GM23338 (cell line): ENCODE measurements at regions not wholly inside any gene's neighbourhood (a gene's known extent, or its start where the extent isn't known, plus 50 kb on each side); places are given as distances from the start of the nearest gene placed in this dataset.

Source experiments
- ATAC-seq: fragments of 200-7000 bp; cut with Tn5 transposase; 3 replicates; pipeline ENCODE4 v1.9.1; 2020
- DNase-seq: peaks from one replicate; pipeline ENCODE4 v3.0.0-alpha.2; 2015; ENCODE audit warnings: low spot score
- H2AFZ ChIP-seq: fragments of 200-600 bp; sonication (generic); 2 replicates; pipeline ENCODE4 v1.8.0; 2016; ENCODE audit warnings: antibody characterized with exemption, mild to moderate bottlenecking, moderate library complexity
- H3F3A ChIP-seq: fragments of 200-600 bp; sonication (generic); replicated peaks from 2 replicates; pipeline ENCODE4 v1.8.0; 2017; ENCODE audit warnings: antibody characterized with exemption, mixed run types, low read depth
- H3K27ac ChIP-seq: fragments of 200-600 bp; sonication (generic); 2 replicates; pipeline ENCODE4 v1.6.1; 2016; ENCODE audit warnings: low read depth
- H3K27me3 ChIP-seq: fragments of 200-600 bp; sonication (generic); 2 replicates; pipeline ENCODE4 v1.8.0; 2016; ENCODE audit warnings: mild to moderate bottlenecking, mixed run types, moderate library complexity; ENCODE audit not compliant: insufficient read depth
- H3K36me3 ChIP-seq: fragments of 200-600 bp; sonication (generic); 2 replicates; pipeline ENCODE4 v1.8.0; 2016; ENCODE audit warnings: mild to moderate bottlenecking; ENCODE audit not compliant: insufficient read depth
- H3K4me1 ChIP-seq: fragments of 200-600 bp; sonication (generic); 2 replicates; pipeline ENCODE4 v1.8.0; 2016; ENCODE audit warnings: mild to moderate bottlenecking, moderate library complexity; ENCODE audit not compliant: insufficient read depth
- H3K4me2 ChIP-seq: fragments of 200-600 bp; sonication (generic); 2 replicates; pipeline ENCODE4 v1.7.1; 2017; ENCODE audit warnings: mixed run types
- H3K4me3 ChIP-seq: fragments of 200-600 bp; sonication (generic); 2 replicates; pipeline ENCODE4 v1.6.1; 2016; ENCODE audit warnings: mixed run types
- H3K79me2 ChIP-seq: fragments of 200-600 bp; sonication (generic); replicated peaks from 2 replicates; pipeline ENCODE4 v1.8.0; 2017; ENCODE audit warnings: mild to moderate bottlenecking; ENCODE audit not compliant: insufficient read depth
- H3K9me2 ChIP-seq: fragments of 200-600 bp; sonication (generic); 2 replicates; pipeline ENCODE4 v1.8.0; 2017; ENCODE audit not compliant: insufficient read depth
- H4K20me1 ChIP-seq: fragments of 200-600 bp; sonication (generic); replicated peaks from 2 replicates; pipeline ENCODE4 v1.8.0; 2017; ENCODE audit warnings: mild to moderate bottlenecking; ENCODE audit not compliant: insufficient read depth
- H3K27ac Mint-ChIP-seq: 2 replicates; pipeline ENCODE4 v1.8.0; 2020; ENCODE audit warnings: inconsistent platforms, mild to moderate bottlenecking, moderate library complexity, mixed read lengths
- H3K27me3 Mint-ChIP-seq: 3 replicates; pipeline ENCODE4 v1.8.0; 2022; ENCODE audit warnings: low read depth, mild to moderate bottlenecking, moderate library complexity, mixed read lengths, inconsistent platforms; ENCODE audit not compliant: insufficient read depth, poor library complexity
- H3K36me3 Mint-ChIP-seq: 3 replicates; pipeline ENCODE4 v1.8.0; 2021; ENCODE audit warnings: low read depth, mild to moderate bottlenecking, inconsistent platforms, moderate library complexity, mixed read lengths
- H3K4me1 Mint-ChIP-seq: 3 replicates; pipeline ENCODE4 v1.8.0; 2020; ENCODE audit warnings: mild to moderate bottlenecking, inconsistent platforms, mixed read lengths
- H3K4me3 Mint-ChIP-seq: 3 replicates; pipeline ENCODE4 v1.8.0; 2021; ENCODE audit warnings: moderate library complexity, mild to moderate bottlenecking, inconsistent platforms, mixed read lengths
- H3K9me3 Mint-ChIP-seq: 3 replicates; pipeline ENCODE4 v1.8.0; 2020; ENCODE audit warnings: moderate library complexity, mild to moderate bottlenecking, inconsistent platforms, mixed read lengths
- CREB1 ChIP-seq: fragments of 250-450 bp; sonication (Bioruptor Pico); IDR thresholded peaks from 2 replicates; pipeline ENCODE4 v1.5.0; 2020; ENCODE audit warnings: low read depth, mild to moderate bottlenecking, moderate library complexity
- EZH2 ChIP-seq: fragments of 200-600 bp; sonication (generic); IDR thresholded peaks from one replicate; pipeline ENCODE4 v1.8.0; 2017; ENCODE audit warnings: antibody characterized with exemption, mild to moderate bottlenecking, low read depth; ENCODE audit not compliant: unreplicated experiment
- EZH2phosphoT487 ChIP-seq: fragments of 200-600 bp; sonication (generic); IDR thresholded peaks from one replicate; pipeline ENCODE4 v1.8.1; 2018; ENCODE audit warnings: antibody characterized with exemption; ENCODE audit not compliant: unreplicated experiment
- JUNB ChIP-seq: IDR thresholded peaks from one replicate; pipeline ENCODE4 v1.6.1; 2016; ENCODE audit warnings: antibody characterized with exemption; ENCODE audit not compliant: unreplicated experiment
- NANOG ChIP-seq: IDR thresholded peaks from 2 replicates; pipeline ENCODE4 v1.6.1; 2016; ENCODE audit warnings: antibody characterized with exemption, borderline replicate concordance
- POLR2AphosphoS5 ChIP-seq: IDR thresholded peaks from 2 replicates; pipeline ENCODE4 v1.6.1; 2016; ENCODE audit warnings: antibody characterized with exemption, low read depth
- STAT1 ChIP-seq: IDR thresholded peaks from one replicate; pipeline ENCODE4 v1.6.1; 2016; ENCODE audit warnings: antibody characterized with exemption; ENCODE audit not compliant: unreplicated experiment
- ZNF114 ChIP-seq: fragments of 250-450 bp; sonication (Bioruptor Pico); IDR thresholded peaks from 2 replicates; pipeline ENCODE4 v1.5.0; 2020; ENCODE audit warnings: mild to moderate bottlenecking, moderate library complexity
- ZNF331 ChIP-seq: fragments of 250-450 bp; sonication (Bioruptor Pico); IDR thresholded peaks from 2 replicates; pipeline ENCODE4 v1.5.0; 2020; ENCODE audit warnings: low read depth, mild to moderate bottlenecking, moderate library complexity
- TF ChIP-seq, protein P1 (sequence below): IDR thresholded peaks from 2 replicates; pipeline ENCODE4 v1.6.1; 2016; ENCODE audit warnings: antibody characterized with exemption
- TF ChIP-seq, protein P2 (sequence below), 2 experiments: fragments of 200-600 bp in 1 of 2; sonication (generic) in 1 of 2; conservative IDR thresholded peaks; 2 replicates each; pipeline versions ENCODE4 v1.5.1 to v1.6.1; 2016 to 2017; ENCODE audit warnings: antibody characterized with exemption in 2 of 2, low read depth in 2 of 2, mild to moderate bottlenecking in 2 of 2, moderate library complexity in 1 of 2
- TF ChIP-seq, protein P3 (sequence below): IDR thresholded peaks from one replicate; pipeline ENCODE4 v1.6.1; 2018; ENCODE audit warnings: antibody characterized with exemption; ENCODE audit not compliant: unreplicated experiment
- TF ChIP-seq, protein P4 (sequence below): fragments of 250-450 bp; sonication (Bioruptor Pico); IDR thresholded peaks from 2 replicates; pipeline ENCODE4 v1.5.0; 2020; ENCODE audit warnings: mild to moderate bottlenecking, moderate library complexity

DNA sequence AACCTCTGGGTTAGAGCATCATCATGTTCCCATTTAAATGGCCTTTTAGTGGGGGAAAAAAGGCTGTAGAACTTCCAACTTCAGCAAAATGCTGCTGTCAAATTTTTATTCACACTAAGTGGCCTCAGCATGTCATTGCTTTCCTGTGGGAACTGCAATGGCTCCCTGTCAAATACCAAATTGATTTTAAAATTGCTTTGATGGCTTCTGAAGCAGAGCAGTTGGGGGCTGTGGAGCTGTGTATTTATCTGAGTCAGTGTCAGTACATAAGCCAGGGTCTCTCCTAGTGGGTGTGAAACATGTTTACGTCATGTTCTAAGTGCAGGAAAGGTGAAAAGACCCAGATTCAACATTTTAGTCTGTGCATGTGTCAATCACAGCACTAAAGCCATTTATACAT is 171.3 kb downstream of the CDH19 start:
- H3K4me3 ChIP-seq, result no peak overlapping the region
- no peaks in the 10 kb centered on the region for H3K9me2 ChIP-seq
- Mint-ChIP-seq H3K36me3 (no peaks in the 10 kb centered on the region), H3K4me3 (no peak overlapping the region), H3K27me3 (no peaks in the 10 kb centered on the region), H3K27ac (no peak overlapping the region), H3K4me1 (no peaks in the 10 kb centered on the region), H3K9me3 (no peaks in the 10 kb centered on the region)
- H3K79me2 ChIP-seq, result no peaks in the 10 kb centered on the region
- no peaks in the 10 kb centered on the region for H3F3A ChIP-seq
- TF ChIP-seq POLR2AphosphoS5, result no peak
- no peak for TF ChIP-seq EZH2
- TF ChIP-seq, protein P1, sequence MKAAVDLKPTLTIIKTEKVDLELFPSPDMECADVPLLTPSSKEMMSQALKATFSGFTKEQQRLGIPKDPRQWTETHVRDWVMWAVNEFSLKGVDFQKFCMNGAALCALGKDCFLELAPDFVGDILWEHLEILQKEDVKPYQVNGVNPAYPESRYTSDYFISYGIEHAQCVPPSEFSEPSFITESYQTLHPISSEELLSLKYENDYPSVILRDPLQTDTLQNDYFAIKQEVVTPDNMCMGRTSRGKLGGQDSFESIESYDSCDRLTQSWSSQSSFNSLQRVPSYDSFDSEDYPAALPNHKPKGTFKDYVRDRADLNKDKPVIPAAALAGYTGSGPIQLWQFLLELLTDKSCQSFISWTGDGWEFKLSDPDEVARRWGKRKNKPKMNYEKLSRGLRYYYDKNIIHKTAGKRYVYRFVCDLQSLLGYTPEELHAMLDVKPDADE, result no peak
- TF ChIP-seq JUNB, result no peak
- no peak for TF ChIP-seq CREB1
- TF ChIP-seq, protein P2, sequence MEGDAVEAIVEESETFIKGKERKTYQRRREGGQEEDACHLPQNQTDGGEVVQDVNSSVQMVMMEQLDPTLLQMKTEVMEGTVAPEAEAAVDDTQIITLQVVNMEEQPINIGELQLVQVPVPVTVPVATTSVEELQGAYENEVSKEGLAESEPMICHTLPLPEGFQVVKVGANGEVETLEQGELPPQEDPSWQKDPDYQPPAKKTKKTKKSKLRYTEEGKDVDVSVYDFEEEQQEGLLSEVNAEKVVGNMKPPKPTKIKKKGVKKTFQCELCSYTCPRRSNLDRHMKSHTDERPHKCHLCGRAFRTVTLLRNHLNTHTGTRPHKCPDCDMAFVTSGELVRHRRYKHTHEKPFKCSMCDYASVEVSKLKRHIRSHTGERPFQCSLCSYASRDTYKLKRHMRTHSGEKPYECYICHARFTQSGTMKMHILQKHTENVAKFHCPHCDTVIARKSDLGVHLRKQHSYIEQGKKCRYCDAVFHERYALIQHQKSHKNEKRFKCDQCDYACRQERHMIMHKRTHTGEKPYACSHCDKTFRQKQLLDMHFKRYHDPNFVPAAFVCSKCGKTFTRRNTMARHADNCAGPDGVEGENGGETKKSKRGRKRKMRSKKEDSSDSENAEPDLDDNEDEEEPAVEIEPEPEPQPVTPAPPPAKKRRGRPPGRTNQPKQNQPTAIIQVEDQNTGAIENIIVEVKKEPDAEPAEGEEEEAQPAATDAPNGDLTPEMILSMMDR (conservative IDR thresholded peaks at IDR 0.05; ENCODE audit: low read depth in 2 of 2), result no peak
- no peak for TF ChIP-seq EZH2phosphoT487
- TF ChIP-seq NANOG, result no peak
- no peak for TF ChIP-seq ZNF331
- TF ChIP-seq, protein P3, sequence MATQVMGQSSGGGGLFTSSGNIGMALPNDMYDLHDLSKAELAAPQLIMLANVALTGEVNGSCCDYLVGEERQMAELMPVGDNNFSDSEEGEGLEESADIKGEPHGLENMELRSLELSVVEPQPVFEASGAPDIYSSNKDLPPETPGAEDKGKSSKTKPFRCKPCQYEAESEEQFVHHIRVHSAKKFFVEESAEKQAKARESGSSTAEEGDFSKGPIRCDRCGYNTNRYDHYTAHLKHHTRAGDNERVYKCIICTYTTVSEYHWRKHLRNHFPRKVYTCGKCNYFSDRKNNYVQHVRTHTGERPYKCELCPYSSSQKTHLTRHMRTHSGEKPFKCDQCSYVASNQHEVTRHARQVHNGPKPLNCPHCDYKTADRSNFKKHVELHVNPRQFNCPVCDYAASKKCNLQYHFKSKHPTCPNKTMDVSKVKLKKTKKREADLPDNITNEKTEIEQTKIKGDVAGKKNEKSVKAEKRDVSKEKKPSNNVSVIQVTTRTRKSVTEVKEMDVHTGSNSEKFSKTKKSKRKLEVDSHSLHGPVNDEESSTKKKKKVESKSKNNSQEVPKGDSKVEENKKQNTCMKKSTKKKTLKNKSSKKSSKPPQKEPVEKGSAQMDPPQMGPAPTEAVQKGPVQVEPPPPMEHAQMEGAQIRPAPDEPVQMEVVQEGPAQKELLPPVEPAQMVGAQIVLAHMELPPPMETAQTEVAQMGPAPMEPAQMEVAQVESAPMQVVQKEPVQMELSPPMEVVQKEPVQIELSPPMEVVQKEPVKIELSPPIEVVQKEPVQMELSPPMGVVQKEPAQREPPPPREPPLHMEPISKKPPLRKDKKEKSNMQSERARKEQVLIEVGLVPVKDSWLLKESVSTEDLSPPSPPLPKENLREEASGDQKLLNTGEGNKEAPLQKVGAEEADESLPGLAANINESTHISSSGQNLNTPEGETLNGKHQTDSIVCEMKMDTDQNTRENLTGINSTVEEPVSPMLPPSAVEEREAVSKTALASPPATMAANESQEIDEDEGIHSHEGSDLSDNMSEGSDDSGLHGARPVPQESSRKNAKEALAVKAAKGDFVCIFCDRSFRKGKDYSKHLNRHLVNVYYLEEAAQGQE, result no peak
- TF ChIP-seq ZNF114 (CRISPR knock-in tag), result no peak
- TF ChIP-seq, protein P4, sequence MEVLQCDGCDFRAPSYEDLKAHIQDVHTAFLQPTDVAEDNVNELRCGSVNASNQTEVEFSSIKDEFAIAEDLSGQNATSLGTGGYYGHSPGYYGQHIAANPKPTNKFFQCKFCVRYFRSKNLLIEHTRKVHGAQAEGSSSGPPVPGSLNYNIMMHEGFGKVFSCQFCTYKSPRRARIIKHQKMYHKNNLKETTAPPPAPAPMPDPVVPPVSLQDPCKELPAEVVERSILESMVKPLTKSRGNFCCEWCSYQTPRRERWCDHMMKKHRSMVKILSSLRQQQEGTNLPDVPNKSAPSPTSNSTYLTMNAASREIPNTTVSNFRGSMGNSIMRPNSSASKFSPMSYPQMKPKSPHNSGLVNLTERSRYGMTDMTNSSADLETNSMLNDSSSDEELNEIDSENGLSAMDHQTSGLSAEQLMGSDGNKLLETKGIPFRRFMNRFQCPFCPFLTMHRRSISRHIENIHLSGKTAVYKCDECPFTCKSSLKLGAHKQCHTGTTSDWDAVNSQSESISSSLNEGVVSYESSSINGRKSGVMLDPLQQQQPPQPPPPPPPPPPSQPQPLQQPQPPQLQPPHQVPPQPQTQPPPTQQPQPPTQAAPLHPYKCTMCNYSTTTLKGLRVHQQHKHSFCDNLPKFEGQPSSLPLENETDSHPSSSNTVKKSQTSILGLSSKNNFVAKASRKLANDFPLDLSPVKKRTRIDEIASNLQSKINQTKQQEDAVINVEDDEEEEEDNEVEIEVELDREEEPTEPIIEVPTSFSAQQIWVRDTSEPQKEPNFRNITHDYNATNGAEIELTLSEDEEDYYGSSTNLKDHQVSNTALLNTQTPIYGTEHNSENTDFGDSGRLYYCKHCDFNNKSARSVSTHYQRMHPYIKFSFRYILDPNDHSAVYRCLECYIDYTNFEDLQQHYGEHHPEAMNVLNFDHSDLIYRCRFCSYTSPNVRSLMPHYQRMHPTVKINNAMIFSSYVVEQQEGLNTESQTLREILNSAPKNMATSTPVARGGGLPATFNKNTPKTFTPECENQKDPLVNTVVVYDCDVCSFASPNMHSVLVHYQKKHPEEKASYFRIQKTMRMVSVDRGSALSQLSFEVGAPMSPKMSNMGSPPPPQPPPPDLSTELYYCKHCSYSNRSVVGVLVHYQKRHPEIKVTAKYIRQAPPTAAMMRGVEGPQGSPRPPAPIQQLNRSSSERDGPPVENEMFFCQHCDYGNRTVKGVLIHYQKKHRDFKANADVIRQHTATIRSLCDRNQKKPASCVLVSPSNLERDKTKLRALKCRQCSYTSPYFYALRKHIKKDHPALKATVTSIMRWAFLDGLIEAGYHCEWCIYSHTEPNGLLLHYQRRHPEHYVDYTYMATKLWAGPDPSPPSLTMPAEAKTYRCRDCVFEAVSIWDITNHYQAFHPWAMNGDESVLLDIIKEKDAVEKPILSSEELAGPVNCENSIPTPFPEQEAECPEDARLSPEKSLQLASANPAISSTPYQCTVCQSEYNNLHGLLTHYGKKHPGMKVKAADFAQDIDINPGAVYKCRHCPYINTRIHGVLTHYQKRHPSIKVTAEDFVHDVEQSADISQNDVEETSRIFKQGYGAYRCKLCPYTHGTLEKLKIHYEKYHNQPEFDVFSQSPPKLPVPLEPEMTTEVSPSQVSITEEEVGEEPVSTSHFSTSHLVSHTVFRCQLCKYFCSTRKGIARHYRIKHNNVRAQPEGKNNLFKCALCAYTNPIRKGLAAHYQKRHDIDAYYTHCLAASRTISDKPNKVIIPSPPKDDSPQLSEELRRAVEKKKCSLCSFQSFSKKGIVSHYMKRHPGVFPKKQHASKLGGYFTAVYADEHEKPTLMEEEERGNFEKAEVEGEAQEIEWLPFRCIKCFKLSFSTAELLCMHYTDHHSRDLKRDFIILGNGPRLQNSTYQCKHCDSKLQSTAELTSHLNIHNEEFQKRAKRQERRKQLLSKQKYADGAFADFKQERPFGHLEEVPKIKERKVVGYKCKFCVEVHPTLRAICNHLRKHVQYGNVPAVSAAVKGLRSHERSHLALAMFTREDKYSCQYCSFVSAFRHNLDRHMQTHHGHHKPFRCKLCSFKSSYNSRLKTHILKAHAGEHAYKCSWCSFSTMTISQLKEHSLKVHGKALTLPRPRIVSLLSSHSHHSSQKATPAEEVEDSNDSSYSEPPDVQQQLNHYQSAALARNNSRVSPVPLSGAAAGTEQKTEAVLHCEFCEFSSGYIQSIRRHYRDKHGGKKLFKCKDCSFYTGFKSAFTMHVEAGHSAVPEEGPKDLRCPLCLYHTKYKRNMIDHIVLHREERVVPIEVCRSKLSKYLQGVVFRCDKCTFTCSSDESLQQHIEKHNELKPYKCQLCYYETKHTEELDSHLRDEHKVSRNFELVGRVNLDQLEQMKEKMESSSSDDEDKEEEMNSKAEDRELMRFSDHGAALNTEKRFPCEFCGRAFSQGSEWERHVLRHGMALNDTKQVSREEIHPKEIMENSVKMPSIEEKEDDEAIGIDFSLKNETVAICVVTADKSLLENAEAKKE (CRISPR knock-in tag), result no peak
- TF ChIP-seq STAT1, result no peak
- no peaks in the 10 kb centered on the region for H3K36me3 ChIP-seq
- H4K20me1 ChIP-seq, result no peaks in the 10 kb centered on the region
- H3K4me2 ChIP-seq, result no peak overlapping the region
- no peak overlapping the region for H3K27ac ChIP-seq
- H3K27me3 ChIP-seq, result no peaks in the 10 kb centered on the region
- DNase-seq (no peak), ATAC-seq (no peak)
- H2AFZ ChIP-seq, result no peak overlapping the region
- H3K4me1 ChIP-seq, result no peaks in the 10 kb centered on the region
